Epithelial cell of proximal tubule (primary cell): ENCODE measurements at regions not wholly inside any gene's neighbourhood (a gene's known extent, or its start where the extent isn't known, plus 50 kb on each side); places are given as distances from the start of the nearest gene placed in this dataset.
"Not testable (repeated sequence)": the region's sequence is repeated elsewhere in the genome, so short reads cannot be mapped to it uniquely, and the experiment has no call there.

Source experiments
- DNase-seq: peaks from one replicate; pipeline ENCODE4 v3.0.0-alpha.2; 2011; ENCODE audit warnings: low read depth
- H3K4me3 ChIP-seq: 2 replicates; pipeline ENCODE4 v1.5.1; 2011; ENCODE audit warnings: low read depth, mild to moderate bottlenecking, low read length
- TF ChIP-seq, protein P1 (sequence below): conservative IDR thresholded peaks from 2 replicates; pipeline ENCODE4 v1.5.1; 2012; ENCODE audit warnings: low read depth, mild to moderate bottlenecking, low read length

DNA sequence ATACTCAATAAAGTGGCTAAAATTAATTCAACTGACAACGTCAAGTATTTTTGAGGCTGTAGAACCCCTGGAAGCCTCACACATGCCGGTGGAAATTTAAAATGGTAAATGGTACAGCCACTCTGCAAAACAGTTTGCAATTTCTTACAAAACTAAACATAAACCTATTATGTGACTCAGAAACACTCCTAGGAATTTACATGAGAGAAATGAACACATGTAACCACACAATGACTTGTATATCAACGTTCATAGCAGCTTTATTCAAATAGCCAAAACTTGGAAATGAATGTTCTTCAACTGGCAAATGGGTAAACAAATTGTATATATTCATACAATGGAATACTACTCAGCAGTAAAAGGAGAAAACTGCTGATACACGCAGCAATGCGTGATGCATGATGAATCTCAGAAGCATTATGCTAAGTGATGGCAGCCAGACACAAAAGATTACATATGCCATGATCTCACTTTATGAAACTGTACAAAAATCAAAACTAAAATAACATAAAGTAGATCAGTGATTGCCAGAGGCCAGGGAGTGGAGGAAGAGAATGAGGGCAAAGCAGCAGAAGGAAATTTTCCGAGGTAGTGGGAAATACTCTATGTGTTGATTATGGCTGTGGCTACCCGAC lies 112.5 kb downstream of the FAM50B start:
- TF ChIP-seq, protein P1, sequence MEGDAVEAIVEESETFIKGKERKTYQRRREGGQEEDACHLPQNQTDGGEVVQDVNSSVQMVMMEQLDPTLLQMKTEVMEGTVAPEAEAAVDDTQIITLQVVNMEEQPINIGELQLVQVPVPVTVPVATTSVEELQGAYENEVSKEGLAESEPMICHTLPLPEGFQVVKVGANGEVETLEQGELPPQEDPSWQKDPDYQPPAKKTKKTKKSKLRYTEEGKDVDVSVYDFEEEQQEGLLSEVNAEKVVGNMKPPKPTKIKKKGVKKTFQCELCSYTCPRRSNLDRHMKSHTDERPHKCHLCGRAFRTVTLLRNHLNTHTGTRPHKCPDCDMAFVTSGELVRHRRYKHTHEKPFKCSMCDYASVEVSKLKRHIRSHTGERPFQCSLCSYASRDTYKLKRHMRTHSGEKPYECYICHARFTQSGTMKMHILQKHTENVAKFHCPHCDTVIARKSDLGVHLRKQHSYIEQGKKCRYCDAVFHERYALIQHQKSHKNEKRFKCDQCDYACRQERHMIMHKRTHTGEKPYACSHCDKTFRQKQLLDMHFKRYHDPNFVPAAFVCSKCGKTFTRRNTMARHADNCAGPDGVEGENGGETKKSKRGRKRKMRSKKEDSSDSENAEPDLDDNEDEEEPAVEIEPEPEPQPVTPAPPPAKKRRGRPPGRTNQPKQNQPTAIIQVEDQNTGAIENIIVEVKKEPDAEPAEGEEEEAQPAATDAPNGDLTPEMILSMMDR: no peak
- no peak for DNase-seq
- H3K4me3 ChIP-seq: no peak overlapping the region

DNA sequence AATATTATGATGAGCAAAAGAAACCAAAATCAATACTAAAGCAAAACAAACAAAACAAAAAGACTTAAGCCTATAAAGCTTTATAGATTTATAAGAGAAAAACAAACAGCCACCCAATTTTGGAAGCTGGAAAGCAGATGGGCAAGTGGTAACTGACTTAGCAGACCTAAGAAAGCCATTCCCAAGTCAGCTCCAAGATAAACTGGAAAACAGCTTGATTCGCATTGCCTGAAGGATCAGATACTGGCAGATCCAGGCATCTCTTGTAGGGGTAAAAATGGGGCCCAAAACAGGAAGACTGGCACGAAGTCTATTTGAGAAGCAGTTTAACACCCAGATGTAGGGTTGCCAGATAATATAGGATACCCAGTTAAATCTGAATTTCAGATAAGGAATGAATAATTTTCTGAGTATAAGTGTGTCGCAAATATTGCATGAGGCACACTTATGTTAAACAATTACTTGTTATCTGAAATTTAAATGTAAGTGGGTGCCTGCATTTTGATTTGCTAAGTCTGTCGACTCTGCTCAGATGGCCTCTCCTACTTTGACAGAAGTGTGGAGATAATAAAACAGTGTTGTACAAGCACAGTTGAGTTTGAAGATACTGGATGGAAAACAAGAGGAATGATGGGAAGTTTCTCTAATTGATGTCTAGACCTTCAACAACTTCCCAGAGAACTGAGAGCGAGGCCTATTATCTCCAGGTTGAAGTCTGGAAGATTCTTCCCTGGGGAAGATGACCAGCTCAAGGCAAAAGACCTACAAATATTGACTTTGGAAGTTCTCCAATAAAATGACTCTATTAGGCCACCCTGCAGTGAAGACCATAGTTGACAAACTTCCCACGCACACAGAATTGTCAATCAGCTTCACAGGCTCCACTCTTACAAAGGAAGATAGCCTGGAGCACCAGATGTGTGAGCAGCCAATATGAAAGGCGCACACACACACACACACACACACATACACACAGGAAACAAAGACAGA lies 113.4 kb downstream of the FAM50B start:
- no peak overlapping the region for H3K4me3 ChIP-seq
- DNase-seq: no peak
- TF ChIP-seq, protein P1: no peak

DNA sequence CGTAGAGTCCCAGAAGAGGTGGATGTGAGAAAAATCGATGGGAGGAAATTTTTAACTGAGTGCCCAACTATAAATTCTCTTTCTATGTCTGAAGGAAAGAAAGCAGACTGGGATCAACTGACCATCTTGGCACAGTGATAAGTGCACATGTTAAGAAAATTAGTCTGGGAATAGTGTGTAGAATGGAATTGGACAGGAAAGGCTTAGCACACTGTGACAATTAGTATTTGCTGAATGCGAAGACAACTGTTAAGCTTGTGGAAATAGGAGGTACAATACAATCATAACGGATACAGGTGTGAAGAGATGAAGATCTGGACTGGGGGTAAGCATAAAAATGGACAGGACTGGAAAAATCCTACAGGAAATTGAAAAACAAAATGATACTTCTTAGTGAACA lies 114.3 kb downstream of the FAM50B start:
- TF ChIP-seq, protein P1: no peak
- DNase-seq: no peak
- H3K4me3 ChIP-seq: no peak overlapping the region

DNA sequence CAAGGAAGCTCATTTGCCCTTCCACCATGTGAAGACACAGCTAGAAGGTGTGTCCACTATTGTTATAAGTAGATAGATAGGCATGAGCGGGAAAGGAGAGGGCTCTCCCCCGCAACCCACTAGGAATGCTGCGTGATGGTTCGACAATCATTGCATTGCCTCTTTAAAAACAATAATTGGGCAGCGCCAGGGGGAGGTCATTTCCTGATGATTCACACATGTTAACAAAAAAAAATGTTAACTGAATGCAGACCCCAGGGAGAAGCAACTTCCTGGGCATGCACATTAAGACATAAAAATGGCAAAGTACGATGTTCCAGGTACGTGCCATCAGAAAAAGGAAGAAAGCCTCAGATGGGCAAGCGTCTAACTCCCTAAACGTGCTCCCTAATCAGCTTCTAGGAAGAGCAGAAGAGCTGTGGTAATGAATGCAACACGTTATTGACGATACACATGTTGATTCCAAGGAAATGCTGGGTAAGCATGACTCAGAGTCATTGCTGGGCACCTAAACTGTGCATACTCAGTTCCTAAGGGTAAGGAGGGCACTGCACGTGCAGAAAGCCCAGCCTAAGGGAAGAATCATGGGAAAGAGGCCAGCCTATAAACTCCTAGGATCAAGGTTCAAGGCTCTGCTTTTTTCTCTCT lies 113.7 kb downstream of the FAM217A start:
- TF ChIP-seq, protein P1: no peak

DNA sequence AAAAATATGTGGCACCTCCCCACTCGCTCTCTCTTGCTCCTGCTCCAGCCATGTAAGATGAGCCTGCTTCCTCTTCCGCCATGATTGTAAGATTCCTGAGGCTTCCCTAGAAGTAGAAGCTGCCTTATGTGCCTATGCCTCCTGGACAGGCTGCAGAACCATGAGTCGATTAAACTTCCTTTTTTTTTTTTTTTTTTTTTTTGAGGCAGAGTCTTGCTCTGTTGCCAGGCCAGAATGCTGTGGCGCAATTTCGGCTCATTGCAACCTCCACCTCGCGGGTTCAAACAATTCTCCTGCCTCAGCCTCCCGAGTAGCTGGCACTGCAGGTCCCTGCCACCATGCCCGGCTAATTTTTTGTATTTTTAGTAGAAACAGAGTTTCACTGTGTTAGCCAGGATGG lies 112.5 kb downstream of the FAM217A start:
- TF ChIP-seq, protein P1: no peak
- no peak for DNase-seq
- H3K4me3 ChIP-seq: no peak overlapping the region

More for the DNA sequence above, 113.7 kb downstream of the FAM217A start:
- DNase-seq: peak; percentile 12
- no peak overlapping the region for H3K4me3 ChIP-seq

DNA sequence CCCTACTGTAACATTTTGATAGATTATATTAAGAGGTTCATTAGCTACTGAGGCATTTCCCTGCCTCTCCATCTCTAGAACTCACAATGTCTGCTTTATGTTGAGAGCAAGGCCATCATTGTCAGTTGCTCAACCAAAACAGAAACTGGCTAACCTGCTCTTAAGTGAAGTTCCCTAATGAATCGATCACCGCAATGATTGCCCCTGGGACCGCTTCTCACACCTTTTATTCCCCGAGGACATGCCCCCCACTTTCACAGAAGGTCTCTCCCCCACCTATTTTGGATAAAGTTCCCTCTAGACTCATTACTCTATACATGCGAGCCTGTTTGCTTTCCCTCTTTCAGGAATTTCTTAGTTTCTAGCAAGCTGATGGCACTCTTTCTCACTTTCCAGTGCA lies 108.8 kb downstream of the FAM217A start:
- no peak overlapping the region for H3K4me3 ChIP-seq
- TF ChIP-seq, protein P1: no peak
- no peak for DNase-seq

DNA sequence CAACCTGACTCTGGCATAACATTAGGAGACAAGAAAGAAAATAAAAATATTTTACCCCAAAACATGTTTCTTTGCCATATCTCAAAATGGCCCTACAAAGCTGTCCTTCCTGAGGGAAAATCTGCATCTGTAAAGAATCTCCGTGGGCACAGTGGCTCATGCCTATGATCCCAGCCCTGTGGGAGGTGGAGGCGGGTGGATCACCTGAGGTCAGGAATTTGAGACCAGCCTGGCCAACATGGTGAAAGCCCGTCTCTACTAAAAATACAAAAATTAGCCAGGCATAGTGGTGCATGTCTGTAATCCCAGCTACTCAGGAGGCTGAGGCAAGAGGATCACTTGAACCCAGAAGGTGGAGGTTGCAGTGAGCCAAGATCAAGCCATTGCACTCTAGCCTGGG lies 105.8 kb downstream of the FAM217A start:
- not testable (repeated sequence) for DNase-seq, H3K4me3 ChIP-seq
